Gastroesophageal sphincter (tissue), 3 donors: ENCODE measurements at regions not wholly inside any gene's neighbourhood (a gene's known extent, or its start where the extent isn't known, plus 50 kb on each side); places are given as distances from the start of the nearest gene placed in this dataset.
"Not testable (repeated sequence)": the region's sequence is repeated elsewhere in the genome, so short reads cannot be mapped to it uniquely, and the experiment has no call there.

Experiments used
- EP300 ChIP-seq: sonication (generic); formaldehyde crosslinking; IDR thresholded peaks from one replicate; pipeline ENCODE4 v1.6.1; 2017; ENCODE audit warnings: antibody characterized with exemption, mild to moderate bottlenecking
- POLR2A ChIP-seq, 2 donors: fragments of 450-650 bp; IDR thresholded peaks; one replicate each; pipeline ENCODE4 v1.6.1; 2017; ENCODE audit warnings: antibody characterized with exemption in 2 of 2, mild to moderate bottlenecking in 2 of 2, moderate library complexity in 1 of 2
- TF ChIP-seq, protein P1 (sequence below), 4 experiments: fragments of 200-600 bp in 2 of 4; fragments of 450-650 bp in 2 of 4; sonication (generic) in 1 of 4; IDR thresholded peaks; one replicate each; pipeline ENCODE4 v1.5.1; 2017 to 2019; ENCODE audit warnings: antibody characterized with exemption in 4 of 4, mild to moderate bottlenecking in 2 of 4, moderate library complexity in 2 of 4

DNA sequence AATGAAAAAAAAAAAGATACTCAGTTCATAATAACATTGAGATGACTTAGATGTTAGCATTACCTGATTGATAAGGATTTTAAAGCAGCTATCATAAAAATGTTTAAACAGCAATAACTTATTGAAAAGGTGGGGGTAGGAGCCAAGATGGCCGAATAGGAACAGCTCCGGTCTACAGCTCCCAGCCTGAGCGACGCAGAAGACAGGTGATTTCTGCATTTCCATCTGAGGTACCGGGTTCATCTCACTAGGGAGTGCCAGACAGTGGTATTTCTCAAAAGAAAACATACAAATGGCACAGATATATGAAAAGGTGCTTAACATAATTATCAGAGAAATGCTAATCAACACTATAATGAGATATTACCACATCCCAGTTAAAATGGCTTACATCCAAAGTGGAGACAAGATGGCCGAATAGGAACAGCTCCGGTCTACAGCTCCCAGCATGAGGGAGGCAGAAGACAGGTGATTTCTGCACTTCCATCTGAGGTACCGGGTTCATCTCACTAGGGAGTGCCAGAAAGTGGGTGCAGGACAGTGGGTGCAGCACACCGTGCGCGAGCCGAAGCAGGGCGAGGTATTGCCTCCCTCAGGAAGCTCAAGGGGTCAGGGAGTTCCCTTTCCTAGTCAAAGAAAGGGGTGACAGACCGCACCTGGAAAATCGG is 66.5 kb upstream of the FGF13 start:
- TF ChIP-seq, protein P1, sequence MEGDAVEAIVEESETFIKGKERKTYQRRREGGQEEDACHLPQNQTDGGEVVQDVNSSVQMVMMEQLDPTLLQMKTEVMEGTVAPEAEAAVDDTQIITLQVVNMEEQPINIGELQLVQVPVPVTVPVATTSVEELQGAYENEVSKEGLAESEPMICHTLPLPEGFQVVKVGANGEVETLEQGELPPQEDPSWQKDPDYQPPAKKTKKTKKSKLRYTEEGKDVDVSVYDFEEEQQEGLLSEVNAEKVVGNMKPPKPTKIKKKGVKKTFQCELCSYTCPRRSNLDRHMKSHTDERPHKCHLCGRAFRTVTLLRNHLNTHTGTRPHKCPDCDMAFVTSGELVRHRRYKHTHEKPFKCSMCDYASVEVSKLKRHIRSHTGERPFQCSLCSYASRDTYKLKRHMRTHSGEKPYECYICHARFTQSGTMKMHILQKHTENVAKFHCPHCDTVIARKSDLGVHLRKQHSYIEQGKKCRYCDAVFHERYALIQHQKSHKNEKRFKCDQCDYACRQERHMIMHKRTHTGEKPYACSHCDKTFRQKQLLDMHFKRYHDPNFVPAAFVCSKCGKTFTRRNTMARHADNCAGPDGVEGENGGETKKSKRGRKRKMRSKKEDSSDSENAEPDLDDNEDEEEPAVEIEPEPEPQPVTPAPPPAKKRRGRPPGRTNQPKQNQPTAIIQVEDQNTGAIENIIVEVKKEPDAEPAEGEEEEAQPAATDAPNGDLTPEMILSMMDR (IDR thresholded peaks at IDR 0.05): not testable (repeated sequence)
- not testable (repeated sequence) for TF ChIP-seq POLR2A (IDR thresholded peaks at IDR 0.05); EP300
